D721Med (cell line): ENCODE measurements at regions not wholly inside any gene's neighbourhood (a gene's known extent, or its start where the extent isn't known, plus 50 kb on each side); places are given as distances from the start of the nearest gene placed in this dataset.

Experiments
- DNase-seq: peaks from one replicate; pipeline ENCODE4 v3.0.0; 2011; ENCODE audit warnings: low spot score; ENCODE audit not compliant: insufficient read length
- FAIRE-seq: peaks from 2 replicates; lab custom pipeline; 2011; peaks lifted over from hg19 to GRCh38; lab: Jason Lieb, UNC
- TF ChIP-seq, protein P1 (sequence below): IDR thresholded peaks from 2 replicates; pipeline ENCODE4 v1.5.1; 2012; ENCODE audit warnings: mild to moderate bottlenecking, control low read depth; ENCODE audit not compliant: insufficient read depth; ENCODE audit errors: missing control alignments

DNA sequence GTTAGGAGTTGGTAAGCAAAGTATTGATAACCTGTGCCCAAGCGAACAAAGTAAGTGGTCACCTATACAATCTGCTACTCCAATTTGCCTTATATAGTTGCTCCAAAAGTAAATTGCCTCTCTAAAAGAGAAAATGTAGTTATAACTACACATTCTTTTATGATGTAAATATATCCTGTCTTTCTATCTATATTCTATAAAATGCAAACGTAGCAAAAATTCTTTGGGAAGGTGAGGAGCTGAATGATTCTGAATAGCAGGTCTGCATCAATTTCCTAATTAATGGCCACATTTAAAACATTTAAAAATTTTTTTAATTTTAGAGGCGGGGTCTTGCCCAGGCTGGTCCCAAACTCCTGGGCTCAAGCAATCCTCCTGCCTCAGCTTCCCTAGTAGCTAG lies 64.2 kb upstream of the ASIP start:
- DNase-seq: no peak
- FAIRE-seq: no peak
- TF ChIP-seq, protein P1, sequence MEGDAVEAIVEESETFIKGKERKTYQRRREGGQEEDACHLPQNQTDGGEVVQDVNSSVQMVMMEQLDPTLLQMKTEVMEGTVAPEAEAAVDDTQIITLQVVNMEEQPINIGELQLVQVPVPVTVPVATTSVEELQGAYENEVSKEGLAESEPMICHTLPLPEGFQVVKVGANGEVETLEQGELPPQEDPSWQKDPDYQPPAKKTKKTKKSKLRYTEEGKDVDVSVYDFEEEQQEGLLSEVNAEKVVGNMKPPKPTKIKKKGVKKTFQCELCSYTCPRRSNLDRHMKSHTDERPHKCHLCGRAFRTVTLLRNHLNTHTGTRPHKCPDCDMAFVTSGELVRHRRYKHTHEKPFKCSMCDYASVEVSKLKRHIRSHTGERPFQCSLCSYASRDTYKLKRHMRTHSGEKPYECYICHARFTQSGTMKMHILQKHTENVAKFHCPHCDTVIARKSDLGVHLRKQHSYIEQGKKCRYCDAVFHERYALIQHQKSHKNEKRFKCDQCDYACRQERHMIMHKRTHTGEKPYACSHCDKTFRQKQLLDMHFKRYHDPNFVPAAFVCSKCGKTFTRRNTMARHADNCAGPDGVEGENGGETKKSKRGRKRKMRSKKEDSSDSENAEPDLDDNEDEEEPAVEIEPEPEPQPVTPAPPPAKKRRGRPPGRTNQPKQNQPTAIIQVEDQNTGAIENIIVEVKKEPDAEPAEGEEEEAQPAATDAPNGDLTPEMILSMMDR: no peak

DNA sequence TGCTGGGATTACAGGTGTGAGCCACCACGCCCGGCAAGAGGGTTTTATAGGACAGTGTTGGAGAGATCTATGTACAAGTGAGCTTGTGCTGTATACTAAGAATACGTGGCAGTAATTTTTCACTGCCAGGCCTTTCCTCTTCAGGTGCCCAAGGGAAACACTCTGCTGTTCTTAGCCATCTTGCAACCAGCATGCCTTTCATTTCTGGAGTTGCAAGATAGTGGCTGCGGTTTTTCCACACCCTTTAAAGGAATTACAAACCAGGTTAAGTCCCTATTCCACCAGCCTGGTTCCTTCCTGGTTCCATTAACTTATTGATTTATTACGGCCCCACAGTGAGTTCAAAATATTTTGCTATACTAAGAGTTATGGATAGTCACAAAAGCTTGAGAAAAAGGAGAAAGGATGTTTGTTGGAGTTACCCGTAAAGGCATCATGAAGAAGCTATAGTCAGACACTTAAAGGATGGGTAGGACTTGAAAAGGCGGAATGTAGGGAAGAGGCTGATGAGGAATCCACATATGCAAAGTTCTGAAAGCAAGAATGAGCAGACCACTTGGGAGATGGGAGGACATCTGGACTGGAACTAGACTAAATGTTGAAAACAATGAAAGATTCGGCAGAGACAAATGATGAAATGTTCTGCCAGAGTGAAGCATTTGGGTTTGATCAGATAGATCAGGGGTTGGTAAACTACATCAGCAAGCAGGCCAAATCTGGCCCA lies 61.4 kb upstream of the ASIP start:
- TF ChIP-seq, protein P1: no peak
- DNase-seq (no peak), FAIRE-seq (no peak)

DNA sequence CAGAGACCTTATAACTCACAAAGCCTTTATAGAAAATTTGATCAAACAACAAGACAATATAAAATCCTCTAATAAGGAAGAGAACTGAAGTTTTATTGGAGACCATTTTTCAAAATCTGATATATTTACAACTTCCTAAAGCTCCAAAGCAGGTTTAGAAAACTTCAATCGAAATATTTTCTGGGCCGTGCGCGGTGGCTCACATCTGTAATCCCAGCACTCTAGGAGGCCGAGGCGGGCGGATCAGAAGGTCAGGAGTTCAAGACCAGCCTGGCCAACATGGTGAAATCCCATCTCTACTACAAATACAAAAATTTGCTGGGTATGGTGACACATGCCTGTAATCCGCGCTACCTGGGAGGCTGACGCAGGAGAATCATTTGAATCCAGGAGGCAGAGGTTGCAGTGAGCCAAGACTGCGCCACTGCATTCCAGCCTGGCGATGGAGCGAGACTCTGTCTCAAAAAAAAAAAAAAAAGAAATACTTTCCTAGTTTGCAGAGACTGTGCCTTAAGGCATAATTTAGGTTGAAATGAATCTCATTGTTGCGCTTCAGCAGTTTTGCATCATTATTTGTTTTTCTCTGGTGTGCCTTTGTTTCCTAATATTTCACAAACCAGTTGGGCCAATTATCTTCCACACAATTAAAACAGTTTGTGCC lies 60.6 kb upstream of the ASIP start:
- no peak for DNase-seq
- TF ChIP-seq, protein P1: no peak
- no peak for FAIRE-seq

DNA sequence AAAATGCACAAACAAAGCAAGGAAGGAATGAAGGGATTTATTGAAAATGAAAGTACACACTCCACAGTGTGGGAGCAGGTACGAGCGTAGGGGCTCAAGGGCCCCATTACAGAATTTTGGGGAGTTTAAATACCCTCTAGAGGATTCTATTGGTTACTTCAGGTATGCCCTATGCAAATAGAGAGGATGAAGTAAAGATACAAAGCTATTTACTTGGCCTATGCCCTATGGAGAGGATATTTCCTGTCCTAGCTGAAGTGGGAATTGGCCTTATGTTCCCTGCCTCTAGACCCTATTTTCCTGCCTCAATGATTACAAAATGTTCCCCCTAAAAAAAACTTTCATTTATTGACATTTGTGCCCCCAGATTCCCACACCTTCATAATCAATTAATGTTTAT lies 59.7 kb upstream of the ASIP start:
- no peak for FAIRE-seq
- no peak for DNase-seq
- TF ChIP-seq, protein P1: no peak

DNA sequence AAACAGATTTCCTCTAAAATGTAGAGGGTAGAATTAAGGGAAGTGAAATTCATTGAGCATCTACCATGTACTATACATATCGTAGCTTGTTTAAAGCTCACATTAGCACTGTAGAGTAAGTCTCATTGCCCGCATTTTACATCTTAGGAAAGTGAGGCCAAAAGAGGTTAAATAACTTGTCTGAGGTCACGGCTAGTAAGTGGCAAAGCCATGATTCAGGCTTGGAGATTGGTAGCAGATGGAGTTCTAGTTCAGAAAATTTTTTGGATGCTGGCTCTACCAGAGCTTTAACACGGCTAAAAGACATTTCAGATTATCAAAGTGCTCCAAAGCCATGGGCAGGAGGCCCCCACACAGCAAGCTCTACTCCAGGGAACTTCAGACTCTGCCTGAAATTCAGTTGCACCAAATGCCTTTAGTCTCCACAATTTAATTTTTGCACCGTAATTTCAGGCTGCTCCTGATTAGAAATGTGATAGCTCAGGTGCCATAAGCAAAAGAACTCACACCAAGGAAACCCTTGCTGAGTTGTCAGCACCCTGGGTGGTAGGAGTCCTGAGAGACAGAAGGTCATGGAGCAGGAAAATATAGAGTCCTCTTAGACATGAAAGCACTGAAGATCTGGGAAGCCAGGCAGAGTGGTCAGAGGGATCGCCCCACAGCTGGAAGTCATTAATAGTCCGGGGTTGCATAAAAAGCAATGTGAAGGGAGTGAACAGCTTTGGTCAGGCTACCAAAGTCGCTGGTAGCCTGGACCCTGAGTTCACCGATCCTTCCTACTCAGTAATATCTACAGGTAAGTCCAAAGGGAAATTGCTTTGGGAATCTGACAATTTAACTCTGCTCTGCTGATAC lies 55.2 kb upstream of the ASIP start:
- TF ChIP-seq, protein P1: no peak
- DNase-seq (no peak), FAIRE-seq (no peak)

DNA sequence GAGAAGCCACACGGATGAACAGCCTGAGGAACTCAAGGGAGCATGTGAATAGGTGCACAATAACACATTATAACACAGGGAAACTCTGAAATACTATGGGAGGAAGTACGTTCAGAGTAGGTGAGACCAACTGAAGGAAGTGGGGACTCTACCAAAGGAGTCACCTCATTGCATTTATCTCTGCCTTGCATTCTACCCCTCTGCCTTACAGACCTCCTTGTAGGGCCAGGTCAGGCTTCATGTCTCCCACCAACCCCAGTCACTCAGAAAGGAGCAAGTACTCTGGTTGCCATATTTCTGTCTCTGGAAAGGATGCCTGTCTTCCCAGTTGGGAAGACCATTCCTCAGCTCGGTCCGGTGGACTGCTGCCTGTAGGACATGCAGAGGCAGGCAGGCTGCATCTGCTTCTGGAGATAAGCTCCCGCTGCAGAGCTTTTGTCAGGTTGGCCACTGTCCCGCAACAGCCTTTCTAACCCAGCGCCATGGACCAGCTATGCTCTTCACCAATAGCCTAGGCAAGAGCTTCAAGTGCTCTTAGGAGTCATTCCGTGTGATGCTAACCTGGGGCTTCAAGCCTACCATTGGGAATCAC lies 51.6 kb upstream of the ASIP start:
- TF ChIP-seq, protein P1: no peak
- DNase-seq (no peak), FAIRE-seq (no peak)
